ENCODE measurements at regions not wholly inside any gene's neighbourhood (a gene's known extent, or its start where the extent isn't known, plus 50 kb on each side); places are given as distances from the start of the nearest gene placed in this dataset.

DNA sequence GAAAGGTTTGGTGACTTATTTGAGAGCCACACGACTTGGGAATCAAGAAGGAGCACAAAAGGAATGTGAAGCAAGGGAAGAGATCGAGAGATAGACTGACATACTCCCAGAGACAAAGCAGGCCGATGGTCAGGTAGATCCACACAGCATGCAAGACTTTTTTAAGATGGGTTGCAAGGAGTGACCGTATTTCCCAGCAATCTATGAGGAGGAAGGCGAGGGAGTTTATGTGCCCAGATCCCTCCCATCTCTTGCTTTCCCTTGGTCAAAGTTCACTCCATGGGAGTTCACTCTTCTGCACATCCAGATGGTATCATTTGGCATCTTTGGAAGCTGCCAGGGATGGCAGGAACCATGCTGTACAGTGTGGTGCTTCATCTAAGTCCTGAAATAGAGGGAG, 148.9 kb downstream of the RMI1 start:
- DNase-seq (ENCODE audit: low spot score), result no peak

- DNase-seq (ENCODE audit: low spot score), result no peak
Observed at GRCh38 chr9:84136119-84136868, 155.7 kb downstream of the RMI1 start.

- DNase-seq (ENCODE audit: low spot score), result no peak
Observed at GRCh38 chr9:84137968-84138367, 157.4 kb downstream of the RMI1 start.

- DNase-seq (ENCODE audit: low spot score), result no peak
Observed at GRCh38 chr9:84138541-84138940, 157.9 kb downstream of the RMI1 start.

GRCh38 chr9:84139296-84140070, 158.9 kb downstream of the RMI1 start:
- no peak for DNase-seq (ENCODE audit: low spot score)

- peak; percentile 24 for DNase-seq (ENCODE audit: low spot score)
Observed at GRCh38 chr9:84140535-84141101, 160.0 kb downstream of the RMI1 start.

- no peak for DNase-seq (ENCODE audit: low spot score)
Observed at GRCh38 chr9:84141741-84142370, 161.3 kb downstream of the RMI1 start.

GRCh38 chr9:84145031-84145430, 164.4 kb downstream of the RMI1 start:
- no peak for DNase-seq (ENCODE audit: low spot score)

GRCh38 chr9:84145780-84146179, 165.2 kb downstream of the RMI1 start:
- no peak for DNase-seq (ENCODE audit: low spot score)

- no peak for DNase-seq (ENCODE audit: low spot score)
Observed at GRCh38 chr9:84146893-84147710, 166.5 kb downstream of the RMI1 start.

GRCh38 chr9:84151236-84151635, 170.6 kb downstream of the RMI1 start:
- no peak for DNase-seq (ENCODE audit: low spot score)

GRCh38 chr9:84151640-84152039, 171.0 kb downstream of the RMI1 start:
- DNase-seq (ENCODE audit: low spot score), result no peak

DNA sequence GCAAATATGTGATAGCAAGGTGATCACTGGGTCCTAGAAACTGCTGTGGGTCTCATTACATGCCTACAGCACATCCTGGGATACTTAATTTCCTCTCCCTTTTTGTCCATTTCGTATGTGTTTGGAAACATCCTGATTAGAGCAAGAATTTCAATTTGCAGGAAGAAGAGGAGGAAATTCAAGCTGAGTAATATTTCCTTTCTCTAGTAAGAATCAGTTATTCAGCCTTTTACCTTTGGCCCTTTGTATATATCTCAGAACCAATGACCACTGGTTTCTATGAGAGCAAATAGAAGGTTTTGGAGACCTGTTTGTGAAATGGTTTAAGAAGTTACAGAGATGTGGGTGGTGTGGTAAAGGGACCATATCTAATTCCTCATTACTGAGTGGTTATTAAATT, 171.6 kb downstream of the RMI1 start:
- DNase-seq (ENCODE audit: low spot score), result no peak

DNA sequence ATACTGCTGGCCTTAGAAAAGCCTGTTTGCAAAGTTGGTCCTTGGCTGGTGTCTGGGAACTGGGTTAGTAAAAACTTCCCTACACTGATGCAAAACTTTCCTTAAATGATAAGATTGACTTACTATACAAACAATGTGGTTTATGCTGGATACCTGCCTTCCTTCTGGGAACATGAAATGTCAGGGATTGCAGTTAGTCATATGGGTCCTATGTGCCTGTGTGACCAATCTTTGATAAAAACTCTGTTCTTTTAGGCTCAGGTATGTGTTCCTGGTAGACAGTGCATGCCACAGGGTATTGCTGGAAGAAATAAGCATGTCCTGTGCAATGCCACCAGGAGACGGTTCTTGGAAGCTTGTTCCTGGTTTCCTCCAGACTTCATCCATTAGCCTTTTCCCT, 173.3 kb downstream of the RMI1 start:
- DNase-seq (ENCODE audit: low spot score), result no peak

DNA sequence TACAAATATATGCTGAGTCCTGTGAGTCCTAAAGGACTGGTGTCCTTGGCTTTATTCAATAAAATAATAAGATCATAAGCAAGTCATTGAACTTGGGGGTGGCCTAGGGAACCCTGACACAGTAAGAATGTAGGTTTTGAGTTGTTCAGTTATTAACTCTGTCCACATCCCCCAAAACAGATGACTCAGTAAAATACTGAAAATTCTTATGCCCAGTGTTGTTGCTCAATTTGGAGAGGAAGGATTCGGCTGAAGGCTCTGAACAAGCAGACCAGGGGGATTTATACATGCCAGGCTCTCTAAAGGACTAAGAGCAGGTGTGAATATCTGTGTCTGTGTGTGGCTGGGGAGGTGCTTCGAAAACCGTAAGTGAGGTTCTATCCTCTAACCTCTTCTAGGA, 173.7 kb downstream of the RMI1 start:
- DNase-seq (ENCODE audit: low spot score), result no peak

- no peak for DNase-seq (ENCODE audit: low spot score)
Observed at GRCh38 chr9:84163052-84163650, 177.4 kb downstream of the SLC28A3 start.

DNA sequence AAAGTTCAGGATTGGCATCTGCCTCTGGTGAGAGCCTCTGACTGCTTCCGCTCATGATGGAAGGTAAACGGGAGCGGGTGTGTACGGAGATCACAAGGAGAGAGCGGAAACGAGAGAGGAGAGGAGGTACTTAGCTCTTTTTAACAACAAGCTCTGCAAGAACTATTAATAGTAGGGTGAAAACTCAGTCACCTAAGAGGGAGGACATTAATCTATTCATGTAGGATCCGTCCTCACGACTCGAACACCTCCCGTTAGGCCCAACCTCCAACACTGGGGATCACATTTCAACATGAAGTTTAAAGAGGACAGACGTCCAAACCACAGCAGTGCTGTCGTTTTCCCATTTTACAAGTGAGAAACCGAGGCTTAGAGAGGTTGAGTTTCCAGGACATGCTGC, 173.7 kb downstream of the SLC28A3 start:
- no peak for DNase-seq (ENCODE audit: low spot score)

DNA sequence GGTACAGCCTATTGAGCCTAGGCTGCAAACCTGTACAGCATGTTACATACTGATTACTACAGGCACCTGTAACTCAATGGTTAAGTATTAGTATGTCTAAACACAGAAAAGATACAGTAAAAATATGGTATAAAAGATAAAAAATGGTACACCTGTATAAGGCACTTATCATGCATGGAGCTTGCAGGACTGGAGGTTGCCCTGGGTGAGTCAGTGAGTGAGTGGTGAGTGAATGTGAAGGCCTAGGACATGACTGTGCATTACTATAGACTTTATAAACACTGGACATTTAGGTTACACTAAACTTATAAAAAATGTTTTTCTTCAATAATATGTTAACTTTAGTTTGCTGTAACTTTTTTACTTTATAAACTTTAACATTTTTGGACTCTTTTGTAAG, 171.3 kb downstream of the SLC28A3 start:
- no peak for DNase-seq (ENCODE audit: low spot score)

DNA sequence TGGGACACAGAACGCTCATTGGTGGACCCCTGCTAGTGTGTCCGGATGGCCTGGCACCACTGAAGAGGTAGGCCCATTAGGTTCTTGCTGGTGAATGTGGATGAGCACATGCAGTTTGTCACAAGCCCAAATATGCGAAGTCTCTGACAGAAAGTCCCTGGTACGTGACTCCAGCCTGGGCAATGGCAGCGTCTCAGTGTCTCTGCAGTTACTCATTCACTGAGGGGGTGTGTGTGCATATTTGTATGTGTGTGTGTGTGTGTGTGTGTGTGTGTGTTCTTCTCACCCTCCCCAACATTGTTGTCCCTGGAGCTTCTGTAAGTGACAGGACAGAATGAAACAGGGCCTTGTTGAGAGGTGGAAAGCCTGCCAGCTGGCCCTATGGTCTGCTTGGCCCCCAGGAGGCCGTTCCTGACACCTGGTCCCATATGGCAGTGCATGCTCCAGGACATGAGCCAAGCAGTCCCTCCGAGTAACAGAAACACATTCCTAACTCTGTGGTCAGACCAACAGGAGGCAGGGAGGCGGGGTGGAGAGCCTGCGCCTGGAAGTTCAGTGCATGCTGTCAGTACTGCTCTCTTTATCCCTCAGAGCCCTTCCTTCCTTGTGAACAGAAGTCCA, 169.9 kb downstream of the SLC28A3 start:
- peak; percentile 8 for DNase-seq (ENCODE audit: low spot score)

GRCh38 chr9:84173961-84174360, 166.6 kb downstream of the SLC28A3 start:
- DNase-seq (ENCODE audit: low spot score), result no peak

DNA sequence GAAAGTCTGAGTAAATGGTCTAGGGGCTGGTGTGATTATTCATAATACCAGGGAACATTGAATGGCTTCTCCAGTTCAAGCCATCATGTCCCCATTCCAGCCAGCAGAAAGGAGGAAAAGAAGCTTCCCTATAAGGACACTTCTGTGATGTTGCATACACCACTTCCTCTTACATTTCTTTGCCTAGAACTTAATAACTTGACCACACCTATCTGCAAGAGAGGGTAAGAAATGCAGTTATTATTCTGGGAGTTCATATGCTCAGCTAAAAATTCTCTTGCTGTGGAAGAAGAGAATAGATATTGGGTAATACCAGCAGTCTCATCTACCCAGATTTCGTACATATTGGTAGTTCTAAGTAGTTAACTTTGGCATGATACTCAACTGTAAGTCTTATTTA, 166.1 kb downstream of the SLC28A3 start:
- DNase-seq (ENCODE audit: low spot score), result no peak

All from germinal center (tissue), 1 donor.